Adrenal gland (tissue), 9 donors: ENCODE measurements at regions not wholly inside any gene's neighbourhood (a gene's known extent, or its start where the extent isn't known, plus 50 kb on each side); places are given as distances from the start of the nearest gene placed in this dataset.
A peak's percentile ranks its signal among the peaks of the same experiment; 100 is the strongest.

Experiments
- DNase-seq, 7 donors: peaks; one replicate each; pipeline ENCODE4 v3.0.0-alpha.2; 2019 to 2020
- H3K27ac ChIP-seq, 5 donors: fragments of 200-600 bp; sonication (generic) in 4 of 5; 1 replicate in 3 of 5; 2 replicates in 2 of 5; pipeline versions ENCODE4 v1.5.1 to v1.8.0; 2016 to 2020; ENCODE audit warnings: mild to moderate bottlenecking in 1 of 5
- H3K27me3 ChIP-seq: fragments of 200-600 bp; 2 replicates; pipeline ENCODE4 v1.8.0; 2021
- H3K36me3 ChIP-seq, 2 donors: fragments of 200-600 bp; replicated peaks in 1 of 2; 1 replicate in 1 of 2; 2 replicates in 1 of 2; pipeline versions ENCODE4 v1.5.1 to v1.8.0; 2018 to 2022
- H3K4me1 ChIP-seq, 2 donors: fragments of 200-600 bp; replicated peaks in 1 of 2; 1 replicate in 1 of 2; 2 replicates in 1 of 2; pipeline versions ENCODE4 v1.5.1 to v1.8.0; 2018 to 2021
- H3K4me3 ChIP-seq, 4 donors: fragments of 200-600 bp; sonication (generic) in 3 of 4; one replicate each; pipeline ENCODE4 v1.5.1; 2016 to 2018
- H3K9me3 ChIP-seq, 3 donors: fragments of 200-600 bp; sonication (generic) in 1 of 3; replicated peaks in 1 of 3; 1 replicate in 2 of 3; 2 replicates in 1 of 3; pipeline versions ENCODE4 v1.5.1 to v1.8.0; 2016 to 2021
- CTCF ChIP-seq, 6 experiments: fragments of 450-650 bp in 4 of 6; fragments of 200-600 bp in 2 of 6; sonication (generic) in 1 of 6; IDR thresholded peaks; 1 replicate in 5 of 6; 2 replicates in 1 of 6; pipeline versions ENCODE4 v1.5.1 to v1.8.0; 2016 to 2021; ENCODE audit warnings: antibody characterized with exemption in 6 of 6, mild to moderate bottlenecking in 2 of 6, moderate library complexity in 1 of 6
- POLR2A ChIP-seq, 2 donors: fragments of 450-650 bp; IDR thresholded peaks; one replicate each; pipeline ENCODE4 v1.6.1; 2017; ENCODE audit warnings: antibody characterized with exemption in 2 of 2, mild to moderate bottlenecking in 2 of 2, moderate library complexity in 1 of 2
- WGBS, 4 donors: extraction: QIAGEN DNeasy Blood & Tissue Kit in 2 of 4; methylation state at CpG; one replicate each; pipeline versions ENCODE4 v1.1.5 to v1.1.7; 2013 to 2017; 5-methylcytosine and 5-hydroxymethylcytosine counted together
- intact Hi-C, 2 donors: fragments of 100-400 bp; cut with DNase I; formaldehyde crosslinking; loops; one replicate each; pipeline versions ENCODE4 v1.14.1 to v1.15.0; 2022 to 2023
- donor health status: healthy with polysubstance abuse.
- donor health status: Bipolar disorder and iron deficiency.
- donor health status: DM: yes; HTN: yes; CAD: no.
- donor health status: DM: no; HTN: no; CAD: no.
- donor health status: DM: no; HTN: no; CAD: no.

- DNase-seq = no peak
- Histone ChIP-seq H3K4me3 (no peak overlapping the region), H3K4me1 (no peaks in the 10 kb centered on the region), H3K9me3 (no peaks in the 10 kb centered on the region), H3K27ac (no peak overlapping the region), H3K36me3 (no peaks in the 10 kb centered on the region), H3K27me3 (no peaks in the 10 kb centered on the region)
- WGBS, 4 donors = 45 to 92% (median 76%) methylated on average over 6 of the region's 6 CpGs
- TF ChIP-seq CTCF (IDR thresholded peaks at IDR 0.05) = no peak
- TF ChIP-seq POLR2A (IDR thresholded peaks at IDR 0.05) = no peak
- intact Hi-C loops = no loop called here
These were observed 163.6 kb downstream of the FAM43A start for GRCh38 chr3:194849166-194849875.

DNA sequence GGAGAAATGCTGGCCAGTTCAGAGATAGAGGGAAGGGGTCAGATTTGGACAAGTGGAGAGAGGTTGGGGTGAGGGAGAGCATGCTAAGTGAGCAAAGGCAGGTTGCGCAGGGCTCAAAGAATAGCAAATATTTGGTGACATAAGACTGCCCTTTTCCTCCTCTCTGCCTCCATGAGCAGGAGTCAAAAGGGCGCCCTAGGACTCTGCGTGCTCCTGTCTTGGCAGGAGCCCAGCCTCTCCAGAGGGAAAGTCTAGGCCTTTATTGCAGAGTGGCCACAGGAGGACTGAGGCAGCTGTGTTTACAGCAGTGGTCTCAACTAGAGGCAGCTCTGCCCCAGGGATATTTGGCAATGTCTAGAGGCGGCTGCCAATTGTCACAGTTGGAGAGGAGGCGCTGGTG is 165.6 kb downstream of the FAM43A start:
- no peak overlapping the region for H3K27ac ChIP-seq
- H3K36me3 ChIP-seq = no peaks in the 10 kb centered on the region
- no peaks in the 10 kb centered on the region for H3K9me3 ChIP-seq
- DNase-seq = no peak
- intact Hi-C loops = no loop called here
- H3K4me1 ChIP-seq = no peaks in the 10 kb centered on the region
- H3K4me3 ChIP-seq = no peak overlapping the region
- WGBS, 4 donors = 81 to 96% (median 91%) methylated on average over 4 to 5 of the region's 5 CpGs
- TF ChIP-seq POLR2A (IDR thresholded peaks at IDR 0.05) (no peak), CTCF (IDR thresholded peaks at IDR 0.05) (no peak)
- H3K27me3 ChIP-seq = no peaks in the 10 kb centered on the region

DNA sequence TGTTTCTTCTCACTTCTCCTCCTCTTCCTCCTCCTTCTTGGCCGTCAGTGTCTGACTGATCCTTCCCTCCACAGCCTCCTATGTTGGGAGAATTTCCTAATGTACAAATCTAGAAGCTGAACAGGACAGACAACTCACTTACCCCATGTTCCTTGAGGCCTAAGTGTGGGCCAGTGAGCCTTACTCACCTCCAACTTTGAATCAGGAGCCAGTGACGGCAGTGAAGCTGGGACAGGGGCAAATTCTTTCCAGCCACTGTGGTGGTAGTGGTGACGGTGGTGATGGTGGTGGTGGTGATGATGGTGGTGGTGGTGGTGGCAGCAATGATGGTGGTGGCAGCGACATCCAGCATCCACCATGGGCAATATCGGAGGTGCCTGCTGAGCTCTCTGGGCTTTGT is 166.3 kb downstream of the FAM43A start:
- Histone ChIP-seq H3K27me3 (no peaks in the 10 kb centered on the region), H3K27ac (no peak overlapping the region), H3K36me3 (no peaks in the 10 kb centered on the region), H3K9me3 (no peaks in the 10 kb centered on the region), H3K4me3 (no peak overlapping the region), H3K4me1 (no peaks in the 10 kb centered on the region)
- 90 to 99% (median 94%) methylated on average over 5 of the region's 5 CpGs for WGBS, 4 donors
- DNase-seq = no peak
- intact Hi-C loops = no loop called here
- TF ChIP-seq CTCF (IDR thresholded peaks at IDR 0.05) (no peak), POLR2A (IDR thresholded peaks at IDR 0.05) (no peak)

GRCh38 chr3:194852345-194852744 is 166.7 kb downstream of the FAM43A start:
- Histone ChIP-seq H3K36me3 (no peaks in the 10 kb centered on the region), H3K4me1 (no peaks in the 10 kb centered on the region), H3K27me3 (no peaks in the 10 kb centered on the region), H3K27ac (no peak overlapping the region), H3K9me3 (no peaks in the 10 kb centered on the region), H3K4me3 (no peak overlapping the region)
- 48 to 65% (median 57%) methylated on average over 22 of the region's 22 CpGs for whole genome bisulfite sequencing, 4 donors
- intact Hi-C loops = no loop called here
- DNase-seq = peak in 3 of 7 donors; percentile 30 to 54 (median 31)
- TF ChIP-seq POLR2A (IDR thresholded peaks at IDR 0.05) (no peak), CTCF (IDR thresholded peaks at IDR 0.05) (no peak)
